Heart left ventricle (tissue), 16 donors: ENCODE measurements at regions not wholly inside any gene's neighbourhood (a gene's known extent, or its start where the extent isn't known, plus 50 kb on each side); places are given as distances from the start of the nearest gene placed in this dataset.

ENCODE experiments used
- ATAC-seq, 4 donors: fragments of 200-7000 bp; cut with Tn5 transposase; one replicate each; pipeline ENCODE4 v1.9.1; 2020 to 2022; ENCODE audit warnings: moderate library complexity in 4 of 4, mild to moderate bottlenecking in 3 of 4, moderate number of reproducible peaks in 1 of 4
- DNase-seq, 5 donors: peaks; one replicate each; pipeline ENCODE4 v3.0.0-alpha.2; 2020
- H3K27ac ChIP-seq, 12 donors: fragments of 200-600 bp; sonication (generic) in 4 of 12; one replicate each; pipeline versions ENCODE4 v1.5.0 to v1.8.0; 2016 to 2022; ENCODE audit warnings: mild to moderate bottlenecking in 2 of 12
- H3K27me3 ChIP-seq, 9 donors: fragments of 200-600 bp; sonication (generic) in 2 of 9; one replicate each; pipeline versions ENCODE4 v1.5.1 to v1.8.0; 2016 to 2022; ENCODE audit warnings: mild to moderate bottlenecking in 3 of 9
- H3K36me3 ChIP-seq, 9 donors: fragments of 200-600 bp; sonication (generic) in 2 of 9; one replicate each; pipeline versions ENCODE4 v1.5.0 to v1.8.0; 2018 to 2022; ENCODE audit warnings: mild to moderate bottlenecking in 2 of 9
- H3K4me1 ChIP-seq, 12 donors: fragments of 200-600 bp; sonication (generic) in 4 of 12; one replicate each; pipeline versions ENCODE4 v1.5.0 to v1.8.0; 2016 to 2022; ENCODE audit warnings: mild to moderate bottlenecking in 3 of 12
- H3K4me3 ChIP-seq, 12 donors: fragments of 200-600 bp; sonication (generic) in 4 of 12; one replicate each; pipeline versions ENCODE4 v1.5.0 to v1.8.0; 2017 to 2022; ENCODE audit warnings: mild to moderate bottlenecking in 9 of 12, moderate library complexity in 4 of 12
- H3K9me3 ChIP-seq, 12 donors: fragments of 200-600 bp; sonication (generic) in 4 of 12; one replicate each; pipeline versions ENCODE4 v1.5.0 to v1.8.0; 2016 to 2022; ENCODE audit warnings: mild to moderate bottlenecking in 1 of 12
- POLR2A ChIP-seq, 2 donors: fragments of 450-650 bp; IDR thresholded peaks; one replicate each; pipeline ENCODE4 v1.6.1; 2017; ENCODE audit warnings: antibody characterized with exemption in 2 of 2, mild to moderate bottlenecking in 2 of 2, moderate library complexity in 2 of 2
- WGBS, 4 donors: extraction: QIAGEN DNeasy Blood & Tissue Kit in 2 of 4; methylation state at CpG; one replicate each; pipeline versions ENCODE4 v1.1.5 to v1.1.7; 2013 to 2018; 5-methylcytosine and 5-hydroxymethylcytosine counted together
- intact Hi-C, 10 donors: fragments of 100-400 bp; cut with DNase I; formaldehyde crosslinking; loops; one replicate each; pipeline versions ENCODE4 v1.11.1 to v1.14.2; 2022
- TF ChIP-seq, protein P1 (sequence below), 12 donors: fragments of 200-600 bp; sonication (generic) in 4 of 12; IDR thresholded peaks; one replicate each; pipeline versions ENCODE4 v1.5.0 to v1.8.0; 2018 to 2022; ENCODE audit warnings: antibody characterized with exemption in 12 of 12, mild to moderate bottlenecking in 5 of 12
- donor health status: ischemic (EF 13 %, LVEDD 7.1; RV severe dilation, severe dysfunction).
- donor health status: healthy with polysubstance abuse.
- donor health status: DM: no; HTN: yes; CAD: no.
- donor health status: DM: no; HTN: no; CAD: no.
- donor health status: ischemic (EF 25% LVEDD 6.9; RV normal size, moderate dysfunction).
- donor health status: ischemic (EF 25% LVEDD 5.7; RV mildly dilated, moderate dysfunction).
- donor health status: healthy.
- donor health status: DM: yes; HTN: yes; CAD: no.
- donor health status: ischemic (EF 35%, LVEDD 5.7; RV mildly dilated, moderate dysfunction).
- donor health status: nonischemic (EF 11% LVEDD 7.7; RV severe dilation, severe dysfunction).
- donor health status: DM: yes; HTN: yes; CAD: no.
- donor health status: PGD.
- donor health status: ischemic (EF 29% LVEDD 5.4; RV normal size, mild dysfunction).
- donor health status: nonischemic (EF 23%, LVEDD 6.1; RV moderate dilation, normal function).

DNA sequence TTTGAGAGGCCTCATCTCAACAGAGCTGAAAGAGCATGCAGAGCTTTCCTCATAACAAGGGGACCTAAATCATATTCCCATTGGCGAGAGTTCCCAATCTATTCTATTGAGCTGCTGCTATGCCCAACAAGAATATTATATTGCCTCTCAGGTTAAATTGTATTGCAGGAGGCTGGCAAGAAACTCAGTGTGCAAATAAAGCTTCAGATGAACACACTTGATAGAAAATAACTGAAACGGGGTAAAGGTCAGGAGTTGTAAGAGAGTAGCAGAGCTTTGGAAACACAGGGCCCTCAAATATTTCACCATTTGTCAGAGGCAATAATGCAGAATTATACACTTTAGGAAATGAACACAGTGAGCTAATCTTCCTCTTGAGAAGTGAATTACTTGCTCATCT lies 364.3 kb upstream of the SPTLC3 start:
- H3K4me3 ChIP-seq: no peak overlapping the region
- DNase-seq (no peak), ATAC-seq (no peak)
- H3K4me1 ChIP-seq: peaks cover 0 to 3% (median 0%) of the 10 kb centered on the region in 12 donors
- intact Hi-C loops: no loop called here
- no peak overlapping the region for H3K27ac ChIP-seq
- H3K9me3 ChIP-seq: peaks cover 0 to 3% (median 0%) of the 10 kb centered on the region in 12 donors
- TF ChIP-seq, protein P1, sequence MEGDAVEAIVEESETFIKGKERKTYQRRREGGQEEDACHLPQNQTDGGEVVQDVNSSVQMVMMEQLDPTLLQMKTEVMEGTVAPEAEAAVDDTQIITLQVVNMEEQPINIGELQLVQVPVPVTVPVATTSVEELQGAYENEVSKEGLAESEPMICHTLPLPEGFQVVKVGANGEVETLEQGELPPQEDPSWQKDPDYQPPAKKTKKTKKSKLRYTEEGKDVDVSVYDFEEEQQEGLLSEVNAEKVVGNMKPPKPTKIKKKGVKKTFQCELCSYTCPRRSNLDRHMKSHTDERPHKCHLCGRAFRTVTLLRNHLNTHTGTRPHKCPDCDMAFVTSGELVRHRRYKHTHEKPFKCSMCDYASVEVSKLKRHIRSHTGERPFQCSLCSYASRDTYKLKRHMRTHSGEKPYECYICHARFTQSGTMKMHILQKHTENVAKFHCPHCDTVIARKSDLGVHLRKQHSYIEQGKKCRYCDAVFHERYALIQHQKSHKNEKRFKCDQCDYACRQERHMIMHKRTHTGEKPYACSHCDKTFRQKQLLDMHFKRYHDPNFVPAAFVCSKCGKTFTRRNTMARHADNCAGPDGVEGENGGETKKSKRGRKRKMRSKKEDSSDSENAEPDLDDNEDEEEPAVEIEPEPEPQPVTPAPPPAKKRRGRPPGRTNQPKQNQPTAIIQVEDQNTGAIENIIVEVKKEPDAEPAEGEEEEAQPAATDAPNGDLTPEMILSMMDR (IDR thresholded peaks at IDR 0.05): no peak
- no peak for TF ChIP-seq POLR2A (IDR thresholded peaks at IDR 0.05)
- no peaks in the 10 kb centered on the region for H3K27me3 ChIP-seq
- no peaks in the 10 kb centered on the region for H3K36me3 ChIP-seq
- WGBS, 4 donors: 90 to 94% (median 93%) methylated on average over 2 of the region's 2 CpGs

DNA sequence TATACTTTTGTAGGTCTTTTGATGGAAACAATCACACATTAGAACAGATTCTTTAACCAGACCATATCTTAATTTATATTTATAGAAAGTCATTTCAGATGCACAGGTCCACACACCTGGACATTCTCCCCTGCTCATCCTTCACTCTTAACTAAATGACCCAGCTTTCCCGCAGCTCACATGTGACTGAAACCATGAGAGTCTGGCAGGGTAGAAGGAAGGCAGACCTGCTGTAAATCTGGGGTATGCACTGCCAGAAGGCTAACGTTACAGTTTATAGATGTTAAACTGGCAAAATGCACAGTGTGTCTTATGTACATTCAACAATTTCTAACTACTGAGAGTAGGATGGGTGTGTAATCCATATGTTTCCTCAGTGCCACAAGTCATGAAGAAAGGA lies 359.5 kb upstream of the SPTLC3 start:
- ATAC-seq: no peak
- TF ChIP-seq, protein P1 (IDR thresholded peaks at IDR 0.05): no peak
- no peak for TF ChIP-seq POLR2A (IDR thresholded peaks at IDR 0.05)
- no peak for DNase-seq
- intact Hi-C loops: no loop called here
- Histone ChIP-seq H3K36me3 (no peaks in the 10 kb centered on the region), H3K9me3 (peaks cover 0 to 3% (median 0%) of the 10 kb centered on the region in 12 donors), H3K4me1 (no peaks in the 10 kb centered on the region), H3K4me3 (no peak overlapping the region), H3K27ac (no peak overlapping the region), H3K27me3 (no peaks in the 10 kb centered on the region)
- WGBS, 4 donors: 76 to 87% (median 82%) methylated on average over 2 of the region's 2 CpGs

DNA sequence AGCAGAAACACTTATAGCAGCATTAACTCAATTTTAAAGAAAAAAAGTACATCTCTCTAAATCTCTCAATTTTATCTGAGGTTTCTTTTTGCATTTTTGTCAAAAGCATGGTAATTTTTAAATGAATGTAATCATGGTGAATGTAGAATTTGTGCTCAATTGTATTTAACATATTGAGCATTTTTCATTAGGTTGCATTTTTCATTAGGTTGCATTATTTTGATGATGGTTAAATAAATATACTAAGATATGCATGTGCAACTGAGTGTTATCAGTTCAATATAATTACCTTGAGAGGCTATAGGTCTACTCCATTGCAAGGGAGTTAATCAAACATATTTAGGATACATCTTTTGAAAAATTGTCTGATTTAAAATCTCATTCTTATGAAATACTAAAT lies 355.1 kb upstream of the SPTLC3 start:
- DNase-seq: no peak
- no peak overlapping the region for H3K4me3 ChIP-seq
- no peak for TF ChIP-seq POLR2A (IDR thresholded peaks at IDR 0.05)
- TF ChIP-seq, protein P1 (IDR thresholded peaks at IDR 0.05): no peak
- no peaks in the 10 kb centered on the region for H3K27me3 ChIP-seq
- no peak for ATAC-seq
- H3K36me3 ChIP-seq: no peaks in the 10 kb centered on the region
- intact Hi-C loops: no loop called here
- H3K9me3 ChIP-seq: no peaks in the 10 kb centered on the region
- H3K4me1 ChIP-seq: no peaks in the 10 kb centered on the region
- H3K27ac ChIP-seq: no peak overlapping the region

DNA sequence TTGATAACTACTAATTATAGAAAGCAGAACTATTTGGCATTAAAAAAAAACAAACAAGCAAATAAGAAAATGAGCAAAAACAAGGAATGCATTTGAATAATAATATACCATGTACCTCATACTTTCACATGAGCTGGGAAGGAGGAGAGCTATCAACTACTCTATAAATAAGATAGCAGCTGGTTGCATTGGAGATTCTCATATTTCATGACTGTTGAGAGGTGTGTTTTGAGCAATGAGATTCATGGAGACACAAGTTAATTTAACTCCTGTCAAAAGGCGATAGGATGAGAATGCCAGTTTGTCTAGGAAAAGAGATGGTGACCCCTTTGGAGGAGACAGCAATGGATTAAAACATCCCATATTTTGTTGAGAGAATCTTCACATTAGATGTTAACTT lies 348.8 kb upstream of the SPTLC3 start:
- intact Hi-C loops: no loop called here
- Histone ChIP-seq H3K4me1 (no peaks in the 10 kb centered on the region), H3K4me3 (no peak overlapping the region), H3K9me3 (peaks cover 0 to 7% (median 0%) of the 10 kb centered on the region in 12 donors), H3K27me3 (no peaks in the 10 kb centered on the region), H3K27ac (no peak overlapping the region), H3K36me3 (no peaks in the 10 kb centered on the region)
- TF ChIP-seq POLR2A (IDR thresholded peaks at IDR 0.05): no peak
- TF ChIP-seq, protein P1 (IDR thresholded peaks at IDR 0.05): no peak
- WGBS, 4 donors: 82 to 95% (median 89%) methylated on average over 1 of the region's 1 CpG
- ATAC-seq (no peak), DNase-seq (no peak)
